HepG2 (cell line): ENCODE measurements at regions not wholly inside any gene's neighbourhood (a gene's known extent, or its start where the extent isn't known, plus 50 kb on each side); places are given as distances from the start of the nearest gene placed in this dataset.

Experiments
- ATAC-seq: fragments of 200-7000 bp; cut with Tn5 transposase; 3 replicates; pipeline ENCODE4 v1.9.1; 2020; ENCODE audit warnings: mild to moderate bottlenecking, moderate library complexity
- BruUV-seq: library from RNA; stranded (reverse); fragments of 400-500 nt; replicated peaks from 2 replicates; lab custom pipeline; 2021; lab: Mats Ljungman, UMichigan
- CTCF ChIA-PET: fragments of 300-600 bp; formaldehyde crosslinking; extraction: SDS; loops from one replicate; lab custom pipeline; 2021; ENCODE audit warnings: low total read pairs, inconsistent platforms, low intra/inter-chr PET ratio; lab: Yijun Ruan, JAX
- POLR2A ChIA-PET: fragments of 350-600 bp; sonication (Branson Sonifier 250); formaldehyde crosslinking; loops from one replicate; lab custom pipeline; 2020; ENCODE audit warnings: antibody characterized with exemption, inconsistent platforms; lab: Yijun Ruan, JAX
- DNase-seq: peaks from one replicate; pipeline ENCODE4 v3.0.0-alpha.2; 2015; ENCODE audit warnings: low spot score
- FAIRE-seq: peaks from 3 replicates; lab custom pipeline; 2011; peaks lifted over from hg19 to GRCh38; lab: Jason Lieb, UNC
- H2AFZ ChIP-seq: one replicate; pipeline ENCODE4 v1.6.1; 2011; ENCODE audit warnings: low read length, inconsistent platforms
- H3K27ac ChIP-seq: fragments of 300-600 bp; 3 replicates; pipeline ENCODE4 v1.8.0; 2011; ENCODE audit warnings: mixed run types, mild to moderate bottlenecking, mixed read lengths, low read length, inconsistent platforms; ENCODE audit not compliant: insufficient read depth; ENCODE audit errors: extremely low read length
- H3K27me3 ChIP-seq, 2 experiments: fragments of 200-600 bp in 1 of 2; 2 replicates in 1 of 2; 3 replicates in 1 of 2; pipeline versions ENCODE4 v1.6.0 to v1.8.0; 2011; ENCODE audit warnings: low read length in 2 of 2, mild to moderate bottlenecking in 2 of 2, moderate library complexity in 2 of 2, inconsistent platforms in 1 of 2; ENCODE audit not compliant: insufficient read depth in 2 of 2, control insufficient read depth in 1 of 2
- H3K36me3 ChIP-seq, 2 experiments: fragments of 200-600 bp in 1 of 2; replicated peaks in 1 of 2; 2 replicates in 1 of 2; 3 replicates in 1 of 2; pipeline versions ENCODE4 v1.5.1 to v1.8.0; 2011; ENCODE audit warnings: low read length in 2 of 2, inconsistent platforms in 1 of 2; ENCODE audit not compliant: insufficient read depth in 2 of 2, control insufficient read depth in 1 of 2
- H3K4me1 ChIP-seq: 2 replicates; pipeline ENCODE4 v1.5.1; 2012; ENCODE audit warnings: low read length, inconsistent platforms; ENCODE audit not compliant: insufficient read depth
- H3K4me2 ChIP-seq: 2 replicates; pipeline ENCODE4 v1.6.0; 2011; ENCODE audit warnings: low read depth, low read length, inconsistent platforms
- H3K4me3 ChIP-seq, 3 experiments: fragments of 200-600 bp in 1 of 3; sonication (generic), shearing (Covaris generic) in 1 of 3; replicated peaks in 1 of 3; 2 replicates each; pipeline ENCODE4 v1.5.1; 2011 to 2016; ENCODE audit warnings: low read length in 3 of 3, inconsistent platforms in 2 of 3, low read depth in 2 of 3, mild to moderate bottlenecking in 2 of 3, control low read depth in 1 of 3, mixed read lengths in 1 of 3; ENCODE audit not compliant: insufficient read depth in 1 of 3
- H3K79me2 ChIP-seq: one replicate; pipeline ENCODE4 v1.6.1; 2011; ENCODE audit warnings: low read length, inconsistent platforms; ENCODE audit not compliant: insufficient read depth
- H3K9ac ChIP-seq: 2 replicates; pipeline ENCODE4 v1.6.0; 2011; ENCODE audit warnings: mild to moderate bottlenecking, low read depth, low read length, inconsistent platforms; ENCODE audit not compliant: insufficient read depth
- H3K9me3 ChIP-seq: 2 replicates; pipeline ENCODE4 v1.5.1; 2012; ENCODE audit warnings: mild to moderate bottlenecking, low read length
- H4K20me1 ChIP-seq: 2 replicates; pipeline ENCODE4 v1.6.0; 2011; ENCODE audit warnings: inconsistent platforms, mild to moderate bottlenecking, low read length, moderate library complexity; ENCODE audit not compliant: insufficient read depth
- KLF15 ChIP-seq: sonication (generic); formaldehyde crosslinking; IDR thresholded peaks from 2 replicates; pipeline ENCODE4 v1.8.1; 2023; ENCODE audit warnings: borderline replicate concordance, mild to moderate bottlenecking, inconsistent platforms, missing genetic modification reagents, mixed read lengths
- NBN ChIP-seq: fragments of 450-650 bp; conservative IDR thresholded peaks from 2 replicates; pipeline ENCODE4 v1.6.1; 2017
- NFIC ChIP-seq: IDR thresholded peaks from 2 replicates; pipeline ENCODE4 v1.6.1; 2012; ENCODE audit warnings: mild to moderate bottlenecking, low read length, inconsistent platforms
- ZBTB21 ChIP-seq: sonication (generic); formaldehyde crosslinking; IDR thresholded peaks from 2 replicates; pipeline ENCODE4 v1.4.0; 2020; ENCODE audit warnings: missing genetic modification reagents
- WGBS: methylation state at CpG from one replicate; pipeline ENCODE4 v1.1.6; 2017; ENCODE audit warnings: low lambda C conversion rate; 5-methylcytosine and 5-hydroxymethylcytosine counted together
- in situ Hi-C: cut with HindIII; loops from 2 replicates; pipeline ENCODE4 v1.10.0; 2017; ENCODE audit warnings: low pct_unique_long_range_greater_than_20kb; ENCODE audit not compliant: extremely low pct_ligation_motif_present
- intact Hi-C: fragments of 100-400 bp; cut with micrococcal nuclease; formaldehyde crosslinking; loops from one replicate; pipeline ENCODE4 v1.10.0; 2022; ENCODE audit not compliant: unreplicated experiment
- TF ChIP-seq, protein P1 (sequence below): sonication (generic); formaldehyde crosslinking; conservative IDR thresholded peaks from 2 replicates; pipeline ENCODE4 v1.5.0; 2020; ENCODE audit warnings: missing genetic modification reagents

DNA sequence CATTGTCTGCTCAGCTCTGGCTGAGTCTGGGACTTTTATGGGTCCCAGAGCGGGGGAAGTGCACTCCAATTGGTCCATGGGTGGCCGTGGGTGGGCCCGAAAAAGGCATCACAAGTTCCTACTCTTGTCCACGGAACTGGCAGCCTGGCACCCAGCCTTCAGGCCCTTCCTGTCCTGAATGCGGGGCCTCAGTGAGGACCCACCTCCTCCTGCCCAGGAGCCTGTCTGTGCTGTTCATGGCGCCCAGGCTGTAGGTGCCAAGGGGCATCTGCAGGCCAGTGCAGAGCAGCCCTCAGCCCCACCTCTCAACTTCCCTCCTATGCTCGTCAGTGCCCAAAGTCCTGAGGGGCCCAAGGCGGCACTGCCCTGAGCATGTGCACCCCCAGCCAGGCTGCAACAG, 411.7 kb upstream of the KIRREL3 start:
- Histone ChIP-seq H3K27ac (no peak overlapping the region), H4K20me1 (no peaks in the 10 kb centered on the region), H3K79me2 (no peaks in the 10 kb centered on the region), H3K27me3 (no peaks in the 10 kb centered on the region), H3K9ac (no peak overlapping the region), H3K4me1 (no peaks in the 10 kb centered on the region), H3K9me3 (peaks cover 38% of the 10 kb centered on the region), H3K36me3 (no peaks in the 10 kb centered on the region), H3K4me2 (no peak overlapping the region), H2AFZ (no peak overlapping the region), H3K4me3 (no peak overlapping the region)
- ChIA-PET POLR2A (no interaction called here), CTCF (no interaction called here)
- intact Hi-C loops = no loop called here
- DNase-seq = no peak
- FAIRE-seq = no peak
- in situ Hi-C loops = no loop called here
- no TSS peak for BruUV-seq
- no CpG with 5 or more reads among the region's 8 CpGs for WGBS
- no peak for ATAC-seq
- TF ChIP-seq NFIC (no peak), KLF15 (CRISPR knock-in tag) (no peak)

DNA sequence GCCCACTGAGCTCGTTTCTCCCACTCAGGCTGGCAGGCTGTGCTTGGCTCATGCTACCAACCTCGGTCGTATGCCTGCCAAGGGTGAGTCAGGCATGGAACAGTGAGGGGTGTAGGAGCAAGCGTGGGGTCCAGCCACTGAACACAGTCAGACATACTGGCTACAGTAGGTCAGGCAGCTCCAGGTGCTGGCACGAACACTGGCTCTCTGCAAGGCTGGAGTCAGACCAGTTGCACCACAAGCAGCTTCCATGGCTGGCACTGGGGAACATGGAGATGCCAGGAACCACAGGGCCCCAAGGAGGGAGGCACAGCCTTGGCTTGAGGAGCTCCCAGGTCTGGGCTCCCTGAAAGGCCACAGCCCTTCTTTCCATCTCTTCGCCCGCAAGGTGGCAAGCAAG, 410.7 kb upstream of the KIRREL3 start:
- ATAC-seq = no peak
- H3K4me3 ChIP-seq = no peak overlapping the region
- no peak for DNase-seq
- CTCF ChIA-PET = no interaction called here
- H4K20me1 ChIP-seq = no peaks in the 10 kb centered on the region
- H3K9ac ChIP-seq = no peak overlapping the region
- H3K4me2 ChIP-seq = no peak overlapping the region
- intact Hi-C loops (no loop called here), in situ Hi-C loops (no loop called here)
- no peaks in the 10 kb centered on the region for H3K36me3 ChIP-seq
- no peak overlapping the region for H3K27ac ChIP-seq
- WGBS = 13% methylated on average over 3 of the region's 7 CpGs
- no peak for TF ChIP-seq NBN
- no peak for TF ChIP-seq ZBTB21 (CRISPR knock-in tag)
- TF ChIP-seq, protein P1, sequence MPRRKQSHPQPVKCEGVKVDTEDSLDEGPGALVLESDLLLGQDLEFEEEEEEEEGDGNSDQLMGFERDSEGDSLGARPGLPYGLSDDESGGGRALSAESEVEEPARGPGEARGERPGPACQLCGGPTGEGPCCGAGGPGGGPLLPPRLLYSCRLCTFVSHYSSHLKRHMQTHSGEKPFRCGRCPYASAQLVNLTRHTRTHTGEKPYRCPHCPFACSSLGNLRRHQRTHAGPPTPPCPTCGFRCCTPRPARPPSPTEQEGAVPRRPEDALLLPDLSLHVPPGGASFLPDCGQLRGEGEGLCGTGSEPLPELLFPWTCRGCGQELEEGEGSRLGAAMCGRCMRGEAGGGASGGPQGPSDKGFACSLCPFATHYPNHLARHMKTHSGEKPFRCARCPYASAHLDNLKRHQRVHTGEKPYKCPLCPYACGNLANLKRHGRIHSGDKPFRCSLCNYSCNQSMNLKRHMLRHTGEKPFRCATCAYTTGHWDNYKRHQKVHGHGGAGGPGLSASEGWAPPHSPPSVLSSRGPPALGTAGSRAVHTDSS (CRISPR knock-in tag) = no peak
- H2AFZ ChIP-seq = no peak overlapping the region
- POLR2A ChIA-PET = no interaction called here
- no peaks in the 10 kb centered on the region for H3K4me1 ChIP-seq
- no peak for FAIRE-seq
- H3K27me3 ChIP-seq = no peaks in the 10 kb centered on the region
- no peaks in the 10 kb centered on the region for H3K79me2 ChIP-seq
- H3K9me3 ChIP-seq = peaks cover 33% of the 10 kb centered on the region
- no TSS peak for BruUV-seq
